ENCODE measurements at regions not wholly inside any gene's neighbourhood (a gene's known extent, or its start where the extent isn't known, plus 50 kb on each side); places are given as distances from the start of the nearest gene placed in this dataset.

DNA sequence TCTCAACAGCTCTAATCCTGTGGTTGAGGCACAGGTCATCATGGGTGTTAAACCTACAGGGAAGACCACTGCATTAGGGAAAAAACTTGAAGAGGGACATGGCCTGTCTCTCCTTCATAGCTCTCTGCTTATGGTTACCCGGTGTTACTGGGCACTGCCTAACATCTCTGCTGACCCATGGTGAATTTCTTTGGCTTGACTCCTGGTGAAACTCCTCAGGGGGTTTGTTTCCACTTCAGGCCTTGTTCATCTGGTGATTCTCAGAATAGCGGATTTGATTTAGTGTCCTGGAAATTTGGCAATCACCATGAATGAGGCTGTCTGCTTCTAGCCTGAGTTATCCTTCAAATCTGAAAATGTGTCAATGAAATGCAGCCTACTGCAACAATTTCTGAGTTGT is 114.4 kb downstream of the ZNF518B start:
- BruUV-seq (replicated peaks) = no TSS peak
- Mint-ChIP-seq H3K27ac (ENCODE audit: unreplicated experiment) (no peak overlapping the region), H3K9me3 (ENCODE audit: low read depth, unreplicated experiment) (no peaks in the 10 kb centered on the region), H3K4me1 (ENCODE audit: low read depth, unreplicated experiment) (no peaks in the 10 kb centered on the region), H3K27me3 (ENCODE audit: unreplicated experiment) (peaks cover 44% of the 10 kb centered on the region), H3K4me3 (ENCODE audit: low read depth, unreplicated experiment) (no peak overlapping the region), H3K36me3 (ENCODE audit: insufficient read depth, unreplicated experiment) (no peaks in the 10 kb centered on the region)
- no peak for DNase-seq
- intact Hi-C loops (cut with micrococcal nuclease; ENCODE audit: unreplicated experiment) = no loop called here
- TF ChIP-seq, protein P1, sequence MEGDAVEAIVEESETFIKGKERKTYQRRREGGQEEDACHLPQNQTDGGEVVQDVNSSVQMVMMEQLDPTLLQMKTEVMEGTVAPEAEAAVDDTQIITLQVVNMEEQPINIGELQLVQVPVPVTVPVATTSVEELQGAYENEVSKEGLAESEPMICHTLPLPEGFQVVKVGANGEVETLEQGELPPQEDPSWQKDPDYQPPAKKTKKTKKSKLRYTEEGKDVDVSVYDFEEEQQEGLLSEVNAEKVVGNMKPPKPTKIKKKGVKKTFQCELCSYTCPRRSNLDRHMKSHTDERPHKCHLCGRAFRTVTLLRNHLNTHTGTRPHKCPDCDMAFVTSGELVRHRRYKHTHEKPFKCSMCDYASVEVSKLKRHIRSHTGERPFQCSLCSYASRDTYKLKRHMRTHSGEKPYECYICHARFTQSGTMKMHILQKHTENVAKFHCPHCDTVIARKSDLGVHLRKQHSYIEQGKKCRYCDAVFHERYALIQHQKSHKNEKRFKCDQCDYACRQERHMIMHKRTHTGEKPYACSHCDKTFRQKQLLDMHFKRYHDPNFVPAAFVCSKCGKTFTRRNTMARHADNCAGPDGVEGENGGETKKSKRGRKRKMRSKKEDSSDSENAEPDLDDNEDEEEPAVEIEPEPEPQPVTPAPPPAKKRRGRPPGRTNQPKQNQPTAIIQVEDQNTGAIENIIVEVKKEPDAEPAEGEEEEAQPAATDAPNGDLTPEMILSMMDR (IDR thresholded peaks at IDR 0.05; ENCODE audit: unreplicated experiment) = no peak
- CTCF ChIA-PET = no interaction called here

- no peak overlapping the region for H3K27ac Mint-ChIP-seq (ENCODE audit: unreplicated experiment)
- no peaks in the 10 kb centered on the region for H3K36me3 Mint-ChIP-seq (ENCODE audit: insufficient read depth, unreplicated experiment)
- DNase-seq = no peak
- H3K4me3 Mint-ChIP-seq (ENCODE audit: low read depth, unreplicated experiment) = no peak overlapping the region
- no TSS peak for BruUV-seq (replicated peaks)
- no peaks in the 10 kb centered on the region for H3K9me3 Mint-ChIP-seq (ENCODE audit: low read depth, unreplicated experiment)
- TF ChIP-seq, protein P1 (IDR thresholded peaks at IDR 0.05; ENCODE audit: unreplicated experiment) = no peak
- CTCF ChIA-PET = interaction anchor here (1.3 kb wide), 1 partner anchor 9 kb away, joined by 3 read pairs; no protein-coding TSS in a partner anchor
- H3K27me3 Mint-ChIP-seq (ENCODE audit: unreplicated experiment) = peaks cover 57% of the 10 kb centered on the region
- H3K4me1 Mint-ChIP-seq (ENCODE audit: low read depth, unreplicated experiment) = no peaks in the 10 kb centered on the region
- intact Hi-C loops (cut with micrococcal nuclease; ENCODE audit: unreplicated experiment) = no loop called here
Observed at GRCh38 chr4:10336471-10336870, 120.8 kb downstream of the ZNF518B start.

DNA sequence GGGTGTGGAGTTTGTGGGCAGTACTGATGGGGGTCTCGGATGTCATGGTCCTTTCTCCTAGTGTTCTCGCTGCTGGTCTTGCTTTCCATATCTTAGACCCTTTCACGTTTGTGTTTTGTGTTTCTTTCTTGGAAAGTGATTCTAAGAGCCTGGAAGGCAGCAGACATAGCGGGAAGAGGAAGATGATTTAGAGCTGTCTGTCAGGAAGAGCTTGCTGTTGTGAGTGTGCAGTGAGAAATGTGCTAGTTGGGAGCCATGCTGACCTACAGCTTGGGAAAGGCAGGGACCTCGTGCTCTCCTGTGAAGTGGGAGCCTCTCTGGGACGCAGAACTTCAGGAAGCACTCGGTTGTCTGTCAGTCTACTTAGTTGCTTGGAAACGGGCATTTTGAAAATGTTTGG is 122.2 kb downstream of the ZNF518B start:
- no peak for DNase-seq
- Mint-ChIP-seq H3K27ac (ENCODE audit: unreplicated experiment) (no peak overlapping the region), H3K36me3 (ENCODE audit: insufficient read depth, unreplicated experiment) (no peaks in the 10 kb centered on the region), H3K4me1 (ENCODE audit: low read depth, unreplicated experiment) (no peaks in the 10 kb centered on the region), H3K27me3 (ENCODE audit: unreplicated experiment) (peaks cover 54% of the 10 kb centered on the region), H3K9me3 (ENCODE audit: low read depth, unreplicated experiment) (no peaks in the 10 kb centered on the region), H3K4me3 (ENCODE audit: low read depth, unreplicated experiment) (no peak overlapping the region)
- BruUV-seq (replicated peaks) = no TSS peak
- CTCF ChIA-PET = no interaction called here
- TF ChIP-seq, protein P1 (IDR thresholded peaks at IDR 0.05; ENCODE audit: unreplicated experiment) = no peak
- intact Hi-C loops (cut with micrococcal nuclease; ENCODE audit: unreplicated experiment) = no loop called here

- peaks cover 49% of the 10 kb centered on the region for H3K27me3 Mint-ChIP-seq (ENCODE audit: unreplicated experiment)
- CTCF ChIA-PET = no interaction called here
- TF ChIP-seq, protein P1 (IDR thresholded peaks at IDR 0.05; ENCODE audit: unreplicated experiment) = no peak
- BruUV-seq (replicated peaks) = no TSS peak
- H3K36me3 Mint-ChIP-seq (ENCODE audit: insufficient read depth, unreplicated experiment) = no peaks in the 10 kb centered on the region
- no peak for DNase-seq
- intact Hi-C loops (cut with micrococcal nuclease; ENCODE audit: unreplicated experiment) = no loop called here
- no peaks in the 10 kb centered on the region for H3K9me3 Mint-ChIP-seq (ENCODE audit: low read depth, unreplicated experiment)
- no peaks in the 10 kb centered on the region for H3K4me1 Mint-ChIP-seq (ENCODE audit: low read depth, unreplicated experiment)
- H3K27ac Mint-ChIP-seq (ENCODE audit: unreplicated experiment) = no peak overlapping the region
- H3K4me3 Mint-ChIP-seq (ENCODE audit: low read depth, unreplicated experiment) = no peak overlapping the region
Observed at GRCh38 chr4:10334506-10335028, 122.7 kb downstream of the ZNF518B start.
